ENCODE measurements at regions not wholly inside any gene's neighbourhood (a gene's known extent, or its start where the extent isn't known, plus 50 kb on each side); places are given as distances from the start of the nearest gene placed in this dataset.

DNA sequence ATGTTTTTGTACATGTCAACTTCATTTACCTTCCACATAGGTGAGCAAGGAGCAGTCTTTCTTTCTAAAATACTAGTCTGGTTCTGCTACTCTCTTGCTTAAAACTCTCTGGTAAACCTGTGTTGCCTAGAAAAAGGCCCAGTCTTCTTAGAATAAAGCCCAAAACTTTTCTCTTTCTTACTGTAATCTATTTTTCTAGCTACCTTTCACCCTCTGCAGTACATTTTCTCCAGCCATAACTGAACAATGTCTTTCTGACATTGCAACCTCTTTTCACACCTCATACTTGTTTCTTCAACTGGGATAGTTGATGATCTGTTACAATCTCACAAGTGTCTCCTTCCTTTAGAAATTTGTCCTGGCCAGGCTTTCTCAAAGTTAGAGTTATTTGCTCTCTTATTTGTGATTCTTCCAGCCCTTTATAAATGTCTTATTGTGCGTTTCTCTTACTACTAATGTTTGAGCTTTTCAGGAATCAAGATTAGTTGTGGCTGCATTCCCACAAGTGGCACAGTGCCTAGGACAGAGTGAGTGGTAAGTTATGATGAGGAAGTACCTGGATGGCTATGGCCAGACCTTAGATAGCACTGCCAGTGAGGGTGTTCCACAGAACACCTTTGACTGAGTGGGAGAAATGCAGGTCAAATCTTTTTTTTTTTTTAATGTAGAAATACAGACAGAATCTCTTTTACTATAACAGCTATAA is 313.4 kb upstream of the SATB1 start:
- 82% methylated on average over 1 of the region's 1 CpG; no CpG with 5 or more reads in 1 of the 2 experiments for WGBS, 2 experiments (ENCODE audit: extremely low coverage in 1 of 2, insufficient coverage in 1 of 2, insufficient read length in 1 of 2, insufficient replicate concordance in 2 of 2, low coverage in 1 of 2, low lambda C conversion rate in 2 of 2, missing lambda C conversion rate in 1 of 2)
- no peak overlapping the region for H2BK15ac ChIP-seq (ENCODE audit: low read length)
- no peak overlapping the region for H4K8ac ChIP-seq (ENCODE audit: extremely low read depth, insufficient read depth, low read length)
- H3K14ac ChIP-seq (ENCODE audit: insufficient read length) = no peak overlapping the region
- no peaks in the 10 kb centered on the region for H3K9me3 ChIP-seq (ENCODE audit: insufficient read depth in 2 of 2, low read depth in 1 of 2, low read length in 1 of 2)
- H4K91ac ChIP-seq (replicated peaks; ENCODE audit: insufficient read length, low read length) = no peak overlapping the region
- no peaks in the 10 kb centered on the region for H3K36me3 ChIP-seq (ENCODE audit: control insufficient read depth in 2 of 4, insufficient read depth in 4 of 4, low read length in 3 of 4)
- H3K4me3 ChIP-seq (ENCODE audit: extremely low read depth in 1 of 4, insufficient read depth in 2 of 4, low read depth in 3 of 4, low read length in 4 of 4) = no peak overlapping the region
- H3K79me2 ChIP-seq (ENCODE audit: control insufficient read depth in 1 of 2, insufficient read depth in 2 of 2, low read length in 2 of 2) = no peaks in the 10 kb centered on the region
- no peaks in the 10 kb centered on the region for H3K27me3 ChIP-seq (replicated peaks in 1 of 4; ENCODE audit: control insufficient read depth in 3 of 4, extremely low read depth in 1 of 4, insufficient read depth in 3 of 4, low read length in 3 of 4)
- POLR2A ChIA-PET (ENCODE audit: partially characterized antibody) = interaction anchor here (0.7 kb wide), 1 partner anchor 8 kb away, joined by 3 read pairs; no protein-coding TSS in a partner anchor
- H3K56ac ChIP-seq (replicated peaks; ENCODE audit: insufficient read length, low read depth, low read length) = no peak overlapping the region
- H3K9ac ChIP-seq (replicated peaks in 1 of 4; ENCODE audit: extremely low read depth in 1 of 4, low read depth in 3 of 4, low read length in 3 of 4) = no peak overlapping the region
- H3K4me2 ChIP-seq (ENCODE audit: insufficient read depth in 1 of 2, low read depth in 2 of 2, low read length in 2 of 2) = no peak overlapping the region
- H4K20me1 ChIP-seq (replicated peaks in 1 of 2; ENCODE audit: control insufficient read depth in 1 of 2, insufficient read depth in 2 of 2, low read length in 2 of 2) = no peaks in the 10 kb centered on the region
- no peak overlapping the region for H3K23ac ChIP-seq (ENCODE audit: insufficient read length)
- DNase-seq (ENCODE audit: low read depth in 1 of 2, low spot score in 2 of 2) = no peak
- no peak overlapping the region for H3K4ac ChIP-seq (replicated peaks; ENCODE audit: insufficient read length, low read depth, low read length)
- no peaks in the 10 kb centered on the region for H3K23me2 ChIP-seq (ENCODE audit: low read depth, low read length)
- no peak overlapping the region for H3K18ac ChIP-seq (ENCODE audit: extremely low read depth, low read length)
- H3K4me1 ChIP-seq (replicated peaks in 1 of 4; ENCODE audit: control insufficient read depth in 3 of 4, insufficient read depth in 4 of 4, low read length in 3 of 4) = no peaks in the 10 kb centered on the region
- H3K79me1 ChIP-seq (ENCODE audit: low read depth, low read length) = no peaks in the 10 kb centered on the region
- no peak overlapping the region for H2BK5ac ChIP-seq (ENCODE audit: low read depth, low read length)
- CTCF ChIA-PET (ENCODE audit: partially characterized antibody) = no interaction called here
- H4K5ac ChIP-seq (ENCODE audit: insufficient read length, low read depth, low read length) = no peak overlapping the region
- no peak overlapping the region for H2AFZ ChIP-seq (ENCODE audit: low read length)
- H3K27ac ChIP-seq (ENCODE audit: low read depth, low read length) = no peak overlapping the region
- TF ChIP-seq NRF1 (IDR thresholded peaks at IDR 0.05; ENCODE audit: low read depth, low read length) (no peak), E2F6 (IDR thresholded peaks at IDR 0.05) (no peak), MAFK (IDR thresholded peaks at IDR 0.05; ENCODE audit: low read depth, low read length) (no peak), TAF1 (IDR thresholded peaks at IDR 0.05; ENCODE audit: low read depth, low read length) (no peak), RXRA (IDR thresholded peaks at IDR 0.05; ENCODE audit: insufficient read depth, low read depth, low read length) (no peak), YY1 (IDR thresholded peaks at IDR 0.05; ENCODE audit: low read depth, low read length) (no peak), HDAC6 (IDR thresholded peaks at IDR 0.05; ENCODE audit: low read depth, low read length) (no peak), EGR1 (IDR thresholded peaks at IDR 0.05; ENCODE audit: borderline replicate concordance, low read depth, low read length) (no peak)
- no peak overlapping the region for H2BK12ac ChIP-seq (ENCODE audit: low read depth, low read length)
- no peak overlapping the region for H2AK5ac ChIP-seq (ENCODE audit: low read depth, low read length)
- no peak overlapping the region for H2BK20ac ChIP-seq (ENCODE audit: low read length)
- FAIRE-seq = no peak
- no peak overlapping the region for H2BK120ac ChIP-seq (replicated peaks; ENCODE audit: low read depth, low read length)

All from H1 (cell line).